GM21786 (cell line): ENCODE measurements at regions not wholly inside any gene's neighbourhood (a gene's known extent, or its start where the extent isn't known, plus 50 kb on each side); places are given as distances from the start of the nearest gene placed in this dataset.

Experiments
- ATAC-seq: cut with Tn5 transposase; IDR thresholded peaks from one replicate; pipeline ENCODE4 v1.9.1; 2021; ENCODE audit not compliant: unreplicated experiment

DNA sequence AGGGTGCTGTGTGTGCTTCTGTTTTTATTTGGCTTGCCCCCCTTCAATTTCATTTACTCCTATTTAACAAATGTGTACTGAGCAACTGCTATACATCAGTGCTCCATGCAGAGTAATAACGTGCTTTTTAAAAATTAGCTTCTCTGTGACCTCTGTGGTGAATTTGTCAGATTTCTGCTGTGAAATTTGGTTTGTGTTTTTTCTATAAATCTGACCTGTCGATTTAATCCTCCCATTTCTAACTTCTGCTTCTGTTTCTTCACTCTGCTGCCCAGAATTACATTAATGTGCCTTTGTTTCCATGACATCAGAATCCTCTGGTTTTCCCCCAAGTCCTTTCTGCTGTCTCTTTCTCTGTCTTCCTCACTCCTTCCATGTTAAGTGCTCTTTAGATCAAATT is 123.8 kb upstream of the CACNA2D1 start:
- ATAC-seq = no peak

DNA sequence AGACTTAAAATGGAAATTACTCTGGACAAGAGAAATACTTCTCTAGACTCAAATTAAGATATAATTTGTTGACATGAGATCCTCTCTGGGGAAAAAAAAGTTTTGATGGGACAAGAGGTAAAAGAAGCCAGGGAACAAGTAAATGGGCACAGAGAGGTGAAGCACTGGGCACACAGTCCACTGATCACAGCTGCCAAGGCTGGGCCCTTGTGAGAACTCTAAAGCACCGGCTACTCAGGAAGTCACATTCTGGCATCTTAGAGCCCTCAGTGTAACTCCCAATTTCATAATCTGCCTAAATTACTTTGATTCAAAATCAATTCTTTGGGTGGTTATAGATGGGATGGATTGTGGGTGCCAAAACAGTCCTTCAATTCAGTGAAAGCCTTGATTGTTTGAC is 123.2 kb upstream of the CACNA2D1 start:
- ATAC-seq = no peak

DNA sequence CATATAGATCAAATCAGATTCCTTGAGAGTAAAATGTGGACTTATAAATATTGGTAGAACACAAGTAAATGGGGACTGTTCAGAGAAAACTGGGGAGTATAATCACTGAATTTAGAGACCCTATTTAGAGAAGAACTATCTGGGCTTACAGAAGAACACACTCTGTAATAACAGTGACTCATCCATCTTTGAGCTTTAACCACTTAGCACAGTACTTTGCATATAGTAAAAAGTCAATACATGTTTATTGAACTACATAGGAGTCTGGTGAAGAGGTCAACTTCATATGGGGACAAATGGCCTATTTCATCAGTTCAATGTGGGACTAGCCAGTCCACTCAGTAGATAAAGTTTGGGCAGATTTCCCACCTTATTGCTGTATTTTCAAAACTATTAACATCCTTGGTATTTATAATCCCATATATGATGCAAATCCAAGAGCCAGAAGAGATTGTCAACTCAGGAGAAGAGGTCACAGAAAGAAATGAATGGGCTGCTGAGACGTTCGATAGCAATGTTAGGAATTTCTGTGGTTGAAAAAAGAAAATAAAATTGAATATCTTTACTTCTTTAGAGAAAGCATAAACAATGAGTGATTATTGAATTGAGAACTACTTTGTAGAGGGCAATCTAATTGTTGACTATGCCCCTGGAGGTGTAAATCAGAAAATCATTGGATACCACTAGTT is 119.3 kb upstream of the CACNA2D1 start:
- ATAC-seq = no peak

DNA sequence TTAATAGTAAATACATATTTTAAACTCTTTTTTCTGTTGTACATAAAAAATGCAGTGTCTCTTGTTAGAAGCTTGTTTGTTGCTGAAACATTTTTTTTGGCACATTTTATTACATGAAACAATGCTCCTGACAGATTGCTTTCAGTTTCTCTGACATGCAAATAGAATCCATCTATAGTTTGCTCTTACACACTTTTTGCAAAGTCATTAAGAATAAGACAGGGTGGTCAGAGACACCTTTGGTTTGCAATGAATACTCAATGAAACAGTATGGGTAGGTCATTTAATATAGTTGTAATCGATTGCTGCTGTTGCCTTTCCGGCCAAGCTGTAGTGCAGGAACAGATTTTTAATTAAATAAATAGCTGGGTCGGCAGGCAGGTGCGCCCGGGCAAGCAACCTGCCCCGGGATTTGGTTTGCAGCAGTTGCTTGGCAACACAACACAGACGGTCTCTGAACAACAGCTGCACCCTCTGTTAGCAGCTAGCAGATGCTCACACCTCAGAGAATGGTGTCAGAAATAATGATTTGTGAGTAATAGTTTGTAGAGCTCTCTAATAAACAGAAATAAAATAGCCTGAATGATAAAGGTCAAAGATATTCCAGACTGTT is 115.7 kb upstream of the CACNA2D1 start:
- peak; percentile 84 for ATAC-seq

DNA sequence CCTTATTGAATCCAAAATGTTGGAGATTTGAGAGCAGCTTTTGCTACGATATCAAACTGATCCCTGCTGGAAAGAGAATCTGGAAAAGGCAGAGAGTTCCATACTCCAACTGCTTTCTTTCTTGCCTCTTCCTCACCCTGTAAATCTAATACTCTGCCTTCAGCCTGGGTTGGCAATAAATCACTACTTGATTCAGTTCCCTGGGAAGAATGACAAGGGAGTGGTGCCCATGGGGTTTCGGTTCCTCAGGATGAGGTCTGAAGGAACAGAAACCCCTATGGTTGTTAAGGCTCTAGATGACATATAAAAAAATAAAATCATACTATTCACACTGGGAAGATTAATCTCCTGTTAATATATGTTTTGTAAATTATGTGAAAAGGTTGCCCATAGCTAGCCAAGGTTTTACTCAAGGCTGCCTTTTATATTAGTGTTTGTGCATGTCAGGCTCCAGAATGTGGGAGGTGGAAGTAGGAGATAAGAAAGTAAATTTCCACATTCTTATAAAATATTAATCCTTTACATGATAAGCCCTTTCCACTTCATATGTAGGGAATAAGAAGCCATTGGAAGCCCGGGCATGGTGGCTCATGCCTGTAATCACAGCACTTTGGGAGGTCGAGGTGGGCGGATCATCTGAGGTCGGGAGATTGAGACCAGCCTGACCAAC is 106.2 kb upstream of the CACNA2D1 start:
- ATAC-seq = no peak

DNA sequence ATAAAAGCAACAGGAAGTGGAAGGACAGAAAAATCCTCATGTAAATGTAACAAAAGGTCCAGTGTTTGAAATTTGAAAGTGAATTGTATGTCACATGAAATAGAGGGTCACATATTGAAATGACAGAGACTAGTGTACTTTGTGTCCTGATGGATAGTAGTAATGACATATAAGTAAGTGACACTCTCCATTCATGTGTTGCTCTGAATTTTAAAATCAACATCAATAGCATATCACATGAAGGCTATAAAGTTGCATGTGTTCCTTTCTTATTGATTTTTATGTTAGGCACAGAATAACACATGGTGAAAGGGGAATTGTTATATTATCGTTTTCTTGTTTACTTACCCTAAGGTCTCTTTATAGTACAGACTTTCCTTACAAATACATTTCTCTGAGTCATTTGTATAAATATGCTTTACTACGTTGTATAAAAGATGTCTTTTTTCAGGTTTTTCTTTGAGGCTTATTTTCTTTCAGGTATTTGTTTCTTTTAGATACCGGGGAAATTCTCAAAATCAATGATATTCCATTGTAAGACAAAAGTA is 104.6 kb upstream of the CACNA2D1 start:
- no peak for ATAC-seq

DNA sequence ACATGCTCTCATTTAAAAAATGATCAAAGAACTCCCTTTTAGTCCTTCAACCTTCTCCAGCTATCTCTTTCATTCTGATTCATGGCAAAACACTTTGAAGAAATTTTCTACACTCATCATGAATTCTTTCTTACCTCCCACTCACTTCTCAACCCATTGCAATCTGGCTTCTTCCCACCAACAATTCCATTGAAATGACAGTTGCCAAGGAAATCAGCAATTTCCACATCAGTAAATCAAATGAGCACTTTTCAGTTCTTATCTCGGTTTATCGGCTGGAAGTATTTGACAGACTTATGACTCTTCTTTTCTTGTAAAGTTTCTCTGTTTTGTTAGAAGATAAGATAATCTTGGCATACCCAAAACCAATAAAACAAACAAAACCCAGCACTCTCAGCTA is 99.1 kb upstream of the CACNA2D1 start:
- ATAC-seq = no peak

DNA sequence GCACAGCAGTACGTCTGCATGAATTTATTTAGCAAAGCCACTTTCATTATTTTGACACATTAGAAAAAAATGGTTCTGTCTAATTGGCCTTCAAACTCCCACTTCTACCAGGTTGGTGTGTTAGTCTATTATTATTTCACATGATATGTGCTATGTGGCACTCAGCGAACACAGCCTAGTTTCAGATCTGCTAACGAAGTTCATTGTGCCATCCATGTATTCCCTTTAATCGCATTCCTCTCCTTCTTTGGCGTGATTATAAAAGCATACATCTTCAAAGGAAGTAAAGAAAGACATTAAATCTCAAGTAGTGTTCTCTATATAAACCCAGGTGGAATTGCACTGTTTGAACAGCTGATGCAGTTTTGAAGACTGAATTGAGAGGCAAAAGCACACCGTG is 96.4 kb upstream of the CACNA2D1 start:
- no peak for ATAC-seq

DNA sequence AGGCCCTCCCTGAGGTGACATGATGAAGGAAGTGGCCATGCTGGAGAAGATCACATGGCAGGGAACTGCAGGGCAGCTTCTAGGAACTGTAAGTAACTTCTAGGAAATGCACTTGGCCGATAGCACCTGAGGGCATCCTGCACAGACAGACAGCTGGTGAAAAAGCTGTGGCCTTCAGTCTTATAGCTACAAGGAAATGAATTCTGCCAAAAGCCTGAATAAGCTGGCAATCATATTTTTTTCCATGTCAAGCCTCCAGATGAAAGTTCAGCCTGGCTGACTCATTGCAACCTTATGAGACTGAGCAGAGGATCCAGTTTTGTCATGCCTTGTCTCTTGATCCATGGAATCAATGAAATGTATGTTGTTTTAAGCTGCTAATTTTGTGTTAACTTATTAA is 91.1 kb upstream of the CACNA2D1 start:
- no peak for ATAC-seq

DNA sequence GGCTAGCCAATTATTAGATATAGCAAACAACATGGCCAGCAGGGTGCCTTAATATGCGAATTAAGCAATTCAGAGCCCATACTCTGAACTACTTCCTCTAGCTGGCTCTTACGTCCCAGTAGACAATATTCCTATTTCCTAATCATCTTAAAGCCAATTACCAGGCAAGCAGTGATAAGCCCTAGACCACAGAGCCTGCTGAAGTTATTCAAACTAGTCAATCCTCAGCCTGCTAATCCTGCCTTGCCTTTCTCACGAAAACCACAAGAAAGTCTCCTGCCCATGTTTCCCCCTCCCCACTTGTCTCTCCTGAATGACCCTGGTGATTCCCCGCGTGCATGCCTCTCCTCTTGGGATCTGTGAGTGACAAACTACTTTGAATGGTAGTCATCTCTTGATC is 86.8 kb upstream of the CACNA2D1 start:
- no peak for ATAC-seq

DNA sequence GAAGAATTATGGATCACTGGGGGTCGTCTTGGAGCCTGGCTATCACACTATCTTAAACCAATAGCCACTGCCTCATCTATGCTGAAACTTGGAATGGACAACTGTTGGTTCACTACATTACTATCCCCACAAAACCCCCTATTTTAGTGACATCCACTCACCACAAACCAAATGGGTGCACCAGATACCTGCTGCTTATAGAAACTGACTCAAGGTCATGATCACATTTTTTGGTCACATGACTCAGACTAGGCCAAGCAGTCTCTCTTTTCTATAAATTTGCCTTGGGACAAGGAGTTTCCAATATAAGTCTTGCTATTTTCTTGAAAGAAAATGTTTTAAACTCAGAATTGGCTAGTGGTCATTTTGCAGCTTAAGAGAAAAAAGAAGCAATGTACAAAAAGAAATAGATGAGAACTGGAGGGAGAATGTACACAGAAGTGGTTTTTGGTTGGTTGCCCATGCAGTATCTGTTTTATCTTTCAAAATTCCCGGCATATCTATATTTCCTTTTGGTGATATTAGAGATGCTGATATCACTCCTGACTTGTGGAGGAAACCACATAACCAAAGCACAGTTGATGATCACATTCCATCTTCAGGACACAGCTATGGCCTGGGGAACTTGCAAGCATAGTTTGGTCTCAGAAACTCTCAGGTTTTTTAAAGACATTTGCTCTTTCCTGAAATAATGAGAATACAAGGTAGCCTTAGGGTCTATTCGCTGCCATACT is 85.2 kb upstream of the CACNA2D1 start:
- no peak for ATAC-seq

DNA sequence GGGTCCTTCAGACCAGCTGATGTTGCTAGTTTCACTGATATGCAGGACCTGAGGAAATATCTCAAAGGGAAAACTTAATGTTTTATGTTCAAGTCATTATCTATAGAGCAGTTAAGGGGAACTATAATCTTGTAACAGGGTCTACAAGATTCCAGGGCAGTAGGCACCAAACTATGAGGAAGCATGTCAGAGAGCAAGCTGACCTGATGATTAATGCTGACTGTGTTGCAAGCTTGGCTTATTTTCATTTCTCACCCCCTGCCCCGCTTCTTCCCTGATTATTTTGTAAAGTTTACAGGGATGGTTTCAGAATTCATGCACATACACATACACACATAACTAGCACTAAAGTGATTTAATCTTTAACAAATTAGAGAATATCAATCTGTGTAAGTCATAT is 84.3 kb upstream of the CACNA2D1 start:
- ATAC-seq = no peak

DNA sequence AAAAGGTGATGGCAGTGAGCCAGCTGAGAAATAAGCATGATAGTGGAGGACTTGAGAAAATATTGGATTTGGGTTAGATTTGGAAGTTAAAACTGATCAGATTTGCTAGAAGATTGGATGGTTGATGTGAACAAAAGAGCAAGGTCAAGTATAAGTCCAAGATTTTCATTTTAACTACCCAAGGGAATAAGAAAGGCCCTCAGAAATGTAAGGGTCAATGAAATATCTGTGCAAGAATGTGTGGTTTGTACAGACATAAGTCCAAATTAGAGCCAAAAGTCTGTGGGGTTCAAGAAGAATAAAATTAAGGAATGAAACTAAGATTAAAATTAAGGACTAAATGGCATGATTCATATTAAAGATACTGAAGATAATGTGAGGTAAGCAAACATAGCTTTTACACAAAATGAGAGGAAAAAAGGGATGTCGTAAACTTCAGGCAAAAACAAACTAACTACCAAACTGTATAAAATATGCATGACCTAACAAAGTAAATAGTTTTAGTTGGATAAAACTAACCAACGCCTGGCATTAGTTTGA is 78.4 kb upstream of the CACNA2D1 start:
- no peak for ATAC-seq

DNA sequence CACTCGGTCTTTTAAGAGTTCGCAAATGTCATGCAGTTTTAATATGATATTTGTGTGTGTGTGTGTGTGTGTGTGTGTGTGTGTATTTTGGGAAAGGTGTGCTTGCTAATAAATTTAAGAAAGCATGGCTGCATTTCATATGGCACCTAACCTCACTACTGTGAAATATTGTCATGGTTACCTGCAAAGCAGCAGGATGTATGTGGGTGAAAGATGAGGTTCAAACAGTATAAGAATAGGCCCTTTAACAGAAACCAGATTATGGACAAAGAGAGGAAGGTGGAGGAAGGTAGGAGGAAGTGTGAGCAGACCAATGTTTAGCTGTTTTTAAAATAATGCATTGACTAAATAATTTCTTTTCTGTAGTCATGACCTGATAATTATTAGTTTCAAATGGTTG is 73.5 kb upstream of the CACNA2D1 start:
- no peak for ATAC-seq

DNA sequence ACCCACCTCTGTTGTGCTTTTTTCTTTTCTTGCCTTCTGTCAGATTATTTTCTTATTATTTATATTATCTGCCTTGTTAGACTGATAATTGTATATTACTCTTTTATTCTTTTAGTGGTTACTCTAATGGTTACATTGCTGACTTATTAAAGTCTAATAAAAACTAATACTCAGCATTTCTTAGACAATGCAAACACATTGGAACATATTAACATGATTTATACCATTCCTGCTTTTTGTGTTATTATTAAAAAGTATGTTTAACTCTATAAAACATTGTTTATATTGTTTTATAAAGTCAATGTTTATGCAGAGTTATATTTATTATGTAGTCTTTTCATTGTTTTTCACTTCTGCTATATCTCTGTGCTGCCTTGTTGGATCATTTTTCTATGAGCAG is 68.0 kb upstream of the CACNA2D1 start:
- ATAC-seq = no peak

DNA sequence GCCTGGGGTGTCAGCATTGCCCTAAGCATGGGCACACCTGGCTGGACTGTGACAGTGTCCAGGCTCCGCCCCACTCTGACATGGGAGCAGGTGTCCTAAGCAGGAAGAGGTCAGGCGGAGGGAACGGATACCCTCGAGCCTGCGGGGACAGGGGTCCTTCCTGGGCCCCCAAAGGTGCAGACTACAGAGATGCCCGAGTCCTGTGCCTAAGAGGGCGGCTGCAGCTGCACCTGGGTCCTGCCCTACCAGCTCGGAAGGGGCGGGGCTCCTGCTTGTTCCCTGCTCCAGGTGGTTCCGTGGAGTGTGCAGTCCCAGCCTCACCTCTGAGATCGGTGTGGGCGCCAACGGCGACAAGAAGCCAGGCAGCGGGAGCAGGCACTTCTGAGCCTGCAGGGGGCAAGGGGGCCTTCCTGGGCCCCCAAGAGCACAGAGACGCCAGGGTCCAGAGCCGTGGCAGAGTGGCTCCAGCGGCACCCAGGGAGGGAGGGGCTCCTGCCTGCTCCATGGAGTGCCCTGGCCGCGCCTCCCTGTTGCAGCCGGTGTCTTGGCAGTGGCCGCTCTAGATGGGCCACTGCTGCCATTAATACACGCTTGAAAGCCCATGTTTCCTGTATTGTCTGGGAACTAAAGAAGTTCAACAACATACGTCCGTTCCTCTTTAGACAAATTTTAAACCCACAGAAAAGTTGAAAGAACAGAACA is 64.5 kb upstream of the CACNA2D1 start:
- no peak for ATAC-seq

DNA sequence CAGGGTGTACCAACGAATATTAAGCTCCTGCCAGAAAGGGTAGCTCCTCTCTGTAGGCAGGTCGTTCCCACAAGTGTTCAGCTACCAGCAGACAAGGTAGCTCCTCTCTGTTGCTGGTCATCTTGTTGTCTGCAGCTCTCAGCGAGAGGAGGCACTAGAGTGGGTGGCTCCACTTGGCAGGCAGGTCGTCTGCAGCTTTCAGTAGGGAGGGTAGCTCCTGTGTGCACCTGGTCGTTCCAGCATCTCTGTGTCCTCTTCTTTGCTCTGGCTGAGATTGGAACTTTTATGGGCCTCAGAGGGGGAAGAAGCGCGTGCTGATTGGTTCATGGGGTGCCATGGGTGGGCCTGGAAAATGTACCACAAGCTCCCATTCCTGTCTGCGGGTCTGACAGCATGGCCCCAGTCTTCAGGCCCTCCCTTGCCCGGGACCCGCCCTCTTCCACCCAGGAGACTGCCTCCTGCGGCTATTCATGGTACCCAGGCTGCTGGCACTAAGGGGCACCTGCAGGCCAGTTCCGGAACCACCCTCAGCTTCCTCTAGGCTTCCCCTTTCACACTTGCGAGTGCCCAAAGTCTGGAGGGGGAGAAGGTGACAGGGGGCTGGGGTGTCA is 63.9 kb upstream of the CACNA2D1 start:
- no peak for ATAC-seq

DNA sequence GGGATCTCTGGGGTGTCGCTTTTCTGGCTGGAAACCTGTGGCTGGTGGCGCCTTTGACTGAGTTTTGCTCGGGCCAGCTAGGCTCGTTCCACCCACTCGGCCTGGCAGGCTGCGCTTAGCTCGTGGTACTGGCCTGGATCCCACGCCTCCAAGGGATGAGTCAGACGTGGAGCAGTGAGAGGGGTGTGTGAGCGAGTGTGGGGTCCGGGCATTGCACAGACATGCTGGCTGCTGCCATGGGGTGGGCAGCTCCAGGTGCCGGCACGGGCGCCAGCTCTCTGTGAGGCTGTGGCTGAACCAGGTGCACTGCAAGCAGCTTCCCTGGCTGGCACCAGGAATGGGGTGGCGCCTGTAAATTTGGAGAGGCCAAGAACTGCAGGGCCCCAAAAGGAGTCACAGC is 63.1 kb upstream of the CACNA2D1 start:
- no peak for ATAC-seq

DNA sequence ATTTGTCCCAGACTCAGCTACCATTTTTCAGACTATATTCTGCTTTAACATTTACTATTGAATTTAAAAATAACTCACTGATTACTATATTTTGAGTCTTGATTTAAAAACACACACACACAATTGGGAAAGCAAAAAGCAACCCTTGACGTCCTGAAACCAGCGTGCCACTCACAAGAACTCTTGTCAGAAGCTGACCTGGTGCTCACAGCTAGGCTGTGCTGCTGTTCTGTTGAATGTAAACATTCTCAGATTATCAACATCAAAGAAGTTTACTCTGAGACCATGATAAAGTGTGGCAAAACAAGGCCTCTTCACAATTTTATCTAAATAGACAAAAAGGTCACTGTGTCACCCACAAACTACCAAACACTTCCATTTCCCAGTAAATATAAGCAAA is 62.6 kb upstream of the CACNA2D1 start:
- no peak for ATAC-seq

DNA sequence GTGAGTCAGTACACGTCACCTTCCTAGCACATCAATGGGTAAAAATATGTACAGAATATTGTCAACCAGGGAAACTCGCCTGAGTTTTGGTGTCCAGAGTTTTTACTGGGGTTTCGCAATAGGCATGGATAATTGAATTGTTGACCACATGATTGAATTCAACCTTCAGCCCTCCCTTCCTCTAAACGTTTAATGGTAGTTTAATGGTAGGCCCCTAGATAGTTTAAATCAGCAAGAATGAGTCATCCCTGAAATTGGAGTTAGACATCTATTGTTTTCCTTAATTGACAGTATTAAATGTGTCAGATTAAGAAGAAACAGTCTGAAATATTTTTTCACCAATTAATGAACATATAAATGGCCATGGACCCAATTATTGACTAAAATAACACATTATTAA is 57.8 kb upstream of the CACNA2D1 start:
- no peak for ATAC-seq
